ENCODE measurements at regions not wholly inside any gene's neighbourhood (a gene's known extent, or its start where the extent isn't known, plus 50 kb on each side); places are given as distances from the start of the nearest gene placed in this dataset.

DNA sequence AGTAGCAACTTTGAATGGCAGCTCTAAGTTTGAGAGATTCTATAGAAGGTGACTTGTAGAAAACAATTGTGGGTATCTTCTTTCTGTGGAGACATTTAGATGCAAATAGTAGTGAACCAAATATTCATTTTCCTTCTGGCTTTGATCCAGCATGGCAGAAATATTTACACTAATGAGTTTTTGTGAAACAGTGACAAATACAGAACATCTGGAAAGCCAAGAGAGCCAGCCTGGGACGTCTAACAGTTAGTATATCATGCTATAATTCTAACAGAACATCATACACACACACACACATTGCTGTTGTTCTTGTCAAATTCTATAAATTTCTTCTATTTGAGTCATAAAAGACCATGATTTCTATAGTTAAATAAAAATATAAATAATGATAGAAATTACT, 1777.9 kb downstream of the ARAP2 start (continued):
- no peak for TF ChIP-seq EZH2 (IDR thresholded peaks at IDR 0.05; ENCODE audit: low read depth, low read length, severe bottlenecking)
- TF ChIP-seq ATF2 (IDR thresholded peaks at IDR 0.05; ENCODE audit: low read length) = no peak
- TF ChIP-seq SUZ12 (IDR thresholded peaks at IDR 0.05; ENCODE audit: low read length) = no peak
- no peak for TF ChIP-seq CHD2 (IDR thresholded peaks at IDR 0.05; ENCODE audit: low read length)
- no peak for TF ChIP-seq NRF1 (IDR thresholded peaks at IDR 0.05; ENCODE audit: low read depth, low read length)
- no peak for TF ChIP-seq NANOG (IDR thresholded peaks at IDR 0.05; ENCODE audit: insufficient read depth, low read depth, low read length, poor library complexity, severe bottlenecking)
- TF ChIP-seq HDAC2 (IDR thresholded peaks at IDR 0.05; ENCODE audit: borderline replicate concordance in 1 of 2, low read depth in 2 of 2, low read length in 2 of 2) = no peak
- no peak for TF ChIP-seq CEBPB (IDR thresholded peaks at IDR 0.05; ENCODE audit: low read depth, low read length)
- TF ChIP-seq MAFK (IDR thresholded peaks at IDR 0.05; ENCODE audit: low read depth, low read length) = no peak
- no peak for TF ChIP-seq BACH1 (IDR thresholded peaks at IDR 0.05; ENCODE audit: low read length)
